Thyroid gland (tissue), 4 donors: ENCODE measurements at regions not wholly inside any gene's neighbourhood (a gene's known extent, or its start where the extent isn't known, plus 50 kb on each side); places are given as distances from the start of the nearest gene placed in this dataset.
"Not testable (repeated sequence)": the region's sequence is repeated elsewhere in the genome, so short reads cannot be mapped to it uniquely, and the experiment has no call there.

Experiments
- DNase-seq, 2 donors: peaks; one replicate each; pipeline ENCODE4 v3.0.0-alpha.2; 2019
- H3K27ac ChIP-seq, 3 donors: fragments of 200-600 bp; sonication (generic); 1 replicate in 2 of 3; 2 replicates in 1 of 3; pipeline ENCODE4 v1.5.1; 2016 to 2019; ENCODE audit warnings: mild to moderate bottlenecking in 1 of 3, moderate library complexity in 1 of 3
- H3K27me3 ChIP-seq: fragments of 200-600 bp; sonication (generic); one replicate; pipeline ENCODE4 v1.5.1; 2019
- H3K36me3 ChIP-seq, 2 donors: fragments of 200-600 bp; sonication (generic); one replicate each; pipeline ENCODE4 v1.5.1; 2016 to 2019
- H3K4me1 ChIP-seq, 2 donors: fragments of 200-600 bp; sonication (generic); one replicate each; pipeline ENCODE4 v1.5.1; 2017 to 2019
- H3K4me3 ChIP-seq, 3 donors: fragments of 200-600 bp; sonication (generic); replicated peaks in 1 of 3; 1 replicate in 2 of 3; 2 replicates in 1 of 3; pipeline ENCODE4 v1.5.1; 2016; ENCODE audit warnings: mild to moderate bottlenecking in 1 of 3
- H3K9me3 ChIP-seq: fragments of 200-600 bp; sonication (generic); one replicate; pipeline ENCODE4 v1.5.1; 2017
- POLR2A ChIP-seq, 2 donors: fragments of 450-650 bp; IDR thresholded peaks; one replicate each; pipeline ENCODE4 v1.6.1; 2017; ENCODE audit warnings: antibody characterized with exemption in 2 of 2, mild to moderate bottlenecking in 2 of 2, moderate library complexity in 1 of 2
- WGBS, 2 donors: methylation state at CpG; one replicate each; pipeline ENCODE4 v1.1.5; 2017; 5-methylcytosine and 5-hydroxymethylcytosine counted together
- intact Hi-C: fragments of 100-400 bp; cut with DNase I; formaldehyde crosslinking; loops from one replicate; pipeline ENCODE4 v1.15.1; 2023
- TF ChIP-seq, protein P1 (sequence below), 6 experiments: fragments of 200-600 bp in 3 of 6; fragments of 450-650 bp in 3 of 6; sonication (generic) in 3 of 6; IDR thresholded peaks; one replicate each; pipeline ENCODE4 v1.5.1; 2016 to 2019; ENCODE audit warnings: antibody characterized with exemption in 6 of 6, mild to moderate bottlenecking in 2 of 6, inconsistent platforms in 1 of 6, moderate library complexity in 1 of 6

DNA sequence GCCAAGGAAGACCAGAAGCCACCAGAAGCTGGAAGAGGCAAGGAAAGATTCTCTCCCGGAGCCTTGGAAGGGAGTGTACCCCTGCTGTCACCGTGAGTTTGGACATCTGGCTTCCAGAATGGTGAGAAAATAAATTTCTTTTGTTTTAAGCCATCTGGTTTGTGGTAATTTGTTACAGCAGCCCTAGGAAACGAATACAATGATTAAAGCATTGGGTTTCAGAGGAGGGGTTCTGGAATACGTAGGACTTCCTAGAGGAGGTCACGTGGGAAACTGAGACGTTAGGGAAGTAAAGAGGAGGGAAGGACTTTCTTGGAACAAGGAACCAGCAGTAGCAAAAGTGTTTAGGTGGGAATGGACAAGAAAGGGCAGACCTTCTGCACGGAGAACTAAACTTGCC lies 377.7 kb downstream of the IL20RB start:
- Histone ChIP-seq H3K4me1 (no peaks in the 10 kb centered on the region), H3K36me3 (no peaks in the 10 kb centered on the region), H3K27ac (no peak overlapping the region), H3K4me3 (no peak overlapping the region), H3K9me3 (no peaks in the 10 kb centered on the region), H3K27me3 (no peaks in the 10 kb centered on the region)
- DNase-seq = no peak
- WGBS, 2 donors = 52 to 57% methylated on average over 7 of the region's 7 CpGs
- intact Hi-C loops = no loop called here
- TF ChIP-seq POLR2A (IDR thresholded peaks at IDR 0.05) = no peak
- TF ChIP-seq, protein P1, sequence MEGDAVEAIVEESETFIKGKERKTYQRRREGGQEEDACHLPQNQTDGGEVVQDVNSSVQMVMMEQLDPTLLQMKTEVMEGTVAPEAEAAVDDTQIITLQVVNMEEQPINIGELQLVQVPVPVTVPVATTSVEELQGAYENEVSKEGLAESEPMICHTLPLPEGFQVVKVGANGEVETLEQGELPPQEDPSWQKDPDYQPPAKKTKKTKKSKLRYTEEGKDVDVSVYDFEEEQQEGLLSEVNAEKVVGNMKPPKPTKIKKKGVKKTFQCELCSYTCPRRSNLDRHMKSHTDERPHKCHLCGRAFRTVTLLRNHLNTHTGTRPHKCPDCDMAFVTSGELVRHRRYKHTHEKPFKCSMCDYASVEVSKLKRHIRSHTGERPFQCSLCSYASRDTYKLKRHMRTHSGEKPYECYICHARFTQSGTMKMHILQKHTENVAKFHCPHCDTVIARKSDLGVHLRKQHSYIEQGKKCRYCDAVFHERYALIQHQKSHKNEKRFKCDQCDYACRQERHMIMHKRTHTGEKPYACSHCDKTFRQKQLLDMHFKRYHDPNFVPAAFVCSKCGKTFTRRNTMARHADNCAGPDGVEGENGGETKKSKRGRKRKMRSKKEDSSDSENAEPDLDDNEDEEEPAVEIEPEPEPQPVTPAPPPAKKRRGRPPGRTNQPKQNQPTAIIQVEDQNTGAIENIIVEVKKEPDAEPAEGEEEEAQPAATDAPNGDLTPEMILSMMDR (IDR thresholded peaks at IDR 0.05) = no peak

DNA sequence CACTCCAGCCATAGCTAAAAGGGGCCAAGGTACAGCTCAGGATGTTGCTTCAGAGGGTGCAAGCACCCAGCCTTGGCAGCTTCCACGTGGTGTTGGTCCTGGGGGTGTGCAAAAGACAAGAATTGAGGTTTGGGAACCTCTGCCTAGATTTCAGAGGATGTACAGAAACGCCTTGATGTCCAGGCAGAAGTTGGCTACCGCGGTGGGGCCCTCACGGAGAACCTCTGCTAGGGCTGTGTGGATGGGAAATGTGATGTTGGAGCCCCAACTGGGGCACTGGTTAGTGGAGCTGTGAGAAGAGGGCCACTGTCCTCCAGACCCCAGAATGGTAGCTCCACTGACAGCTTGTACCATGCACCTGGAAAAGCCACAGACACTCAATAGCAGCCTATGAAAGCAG lies 380.6 kb downstream of the IL20RB start:
- H3K27me3 ChIP-seq, H3K4me3 ChIP-seq, H3K27ac ChIP-seq, H3K4me1 ChIP-seq, intact Hi-C loops, DNase-seq, H3K9me3 ChIP-seq, H3K36me3 ChIP-seq: not testable (repeated sequence)
- WGBS, 2 donors = 71 to 80% methylated on average over 5 of the region's 5 CpGs

DNA sequence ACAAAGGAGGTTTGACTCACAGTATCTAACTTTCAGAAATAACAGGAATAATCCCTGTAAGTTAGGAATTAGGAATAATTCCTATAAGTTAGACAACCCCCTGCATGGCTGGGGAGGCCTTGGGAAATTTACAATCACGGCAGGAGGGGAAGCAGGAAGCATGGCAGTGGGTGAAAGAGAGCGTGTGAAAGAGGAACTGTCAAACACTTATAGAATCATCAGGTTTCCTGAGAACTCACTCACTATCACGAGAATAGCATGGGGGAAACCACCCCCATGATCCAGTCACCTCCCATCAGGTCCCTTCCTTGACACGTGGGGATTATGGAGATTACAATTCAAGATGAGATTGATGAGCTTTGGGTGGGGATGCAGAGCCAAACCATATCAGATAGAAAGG lies 385.5 kb downstream of the IL20RB start:
- 43% methylated on average over 4 of the region's 4 CpGs for WGBS, 2 donors
- Histone ChIP-seq H3K4me3 (no peak overlapping the region), H3K36me3 (no peaks in the 10 kb centered on the region), H3K27ac (no peak overlapping the region), H3K4me1 (no peaks in the 10 kb centered on the region), H3K27me3 (no peaks in the 10 kb centered on the region), H3K9me3 (no peaks in the 10 kb centered on the region)
- TF ChIP-seq, protein P1 (IDR thresholded peaks at IDR 0.05) = no peak
- no peak for TF ChIP-seq POLR2A (IDR thresholded peaks at IDR 0.05)
- no peak for DNase-seq
- intact Hi-C loops = no loop called here

DNA sequence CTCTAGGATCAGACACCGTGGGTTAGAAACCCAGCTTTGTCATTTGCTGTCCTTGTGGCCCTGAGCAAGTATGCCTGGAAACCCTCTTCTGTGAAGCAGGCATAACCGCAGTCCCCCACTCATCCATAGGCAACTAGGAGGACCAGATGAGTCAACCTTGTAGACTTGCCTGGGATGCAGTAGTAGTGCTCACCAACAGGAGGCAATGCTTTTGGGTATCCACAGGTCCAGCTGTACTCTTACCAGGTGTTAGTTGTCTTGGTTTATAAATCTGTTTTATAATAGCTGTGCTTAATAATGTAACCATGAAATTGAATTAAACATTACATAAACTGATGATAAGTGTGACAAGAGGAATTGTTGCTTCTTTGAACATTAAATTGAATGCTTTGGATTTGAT lies 389.3 kb downstream of the IL20RB start:
- no peaks in the 10 kb centered on the region for H3K27me3 ChIP-seq
- DNase-seq = no peak
- no peaks in the 10 kb centered on the region for H3K36me3 ChIP-seq
- no peaks in the 10 kb centered on the region for H3K4me1 ChIP-seq
- no peak overlapping the region for H3K27ac ChIP-seq
- no peak overlapping the region for H3K4me3 ChIP-seq
- 80 to 85% methylated on average over 2 of the region's 2 CpGs for WGBS, 2 donors
- no peak for TF ChIP-seq POLR2A (IDR thresholded peaks at IDR 0.05)
- TF ChIP-seq, protein P1 (IDR thresholded peaks at IDR 0.05) = no peak
- no peaks in the 10 kb centered on the region for H3K9me3 ChIP-seq
- intact Hi-C loops = no loop called here

DNA sequence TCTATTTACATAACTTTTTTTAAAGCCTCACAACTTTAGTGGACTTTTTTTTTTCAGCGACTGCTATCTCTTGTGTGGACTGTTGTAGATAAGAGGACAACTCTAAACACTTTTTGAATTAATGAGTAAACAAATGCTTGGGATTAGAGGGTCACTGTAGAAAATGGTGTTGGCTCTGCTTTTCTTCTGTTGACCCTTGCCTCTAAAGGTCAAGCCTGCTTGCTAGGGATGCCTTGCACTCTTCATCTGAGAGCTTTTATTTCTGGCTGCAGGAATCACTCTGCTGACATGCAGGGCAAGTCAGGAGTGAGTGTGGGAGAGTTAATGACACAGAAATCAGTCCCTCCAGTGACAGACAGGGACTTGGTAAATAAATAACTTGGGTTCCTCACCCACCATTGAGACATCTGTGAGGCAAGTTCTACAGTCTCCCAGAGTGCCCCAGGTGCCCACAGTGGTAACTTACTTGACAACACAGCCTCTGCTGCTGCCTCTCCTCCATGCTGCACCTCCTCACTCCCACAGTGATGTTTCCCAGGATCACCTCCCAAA lies 390.1 kb downstream of the IL20RB start:
- TF ChIP-seq, protein P1 (IDR thresholded peaks at IDR 0.05) = no peak
- no peak for TF ChIP-seq POLR2A (IDR thresholded peaks at IDR 0.05)
- H3K36me3 ChIP-seq = no peaks in the 10 kb centered on the region
- 9 to 17% methylated on average over 1 of the region's 1 CpG for WGBS, 2 donors

DNA sequence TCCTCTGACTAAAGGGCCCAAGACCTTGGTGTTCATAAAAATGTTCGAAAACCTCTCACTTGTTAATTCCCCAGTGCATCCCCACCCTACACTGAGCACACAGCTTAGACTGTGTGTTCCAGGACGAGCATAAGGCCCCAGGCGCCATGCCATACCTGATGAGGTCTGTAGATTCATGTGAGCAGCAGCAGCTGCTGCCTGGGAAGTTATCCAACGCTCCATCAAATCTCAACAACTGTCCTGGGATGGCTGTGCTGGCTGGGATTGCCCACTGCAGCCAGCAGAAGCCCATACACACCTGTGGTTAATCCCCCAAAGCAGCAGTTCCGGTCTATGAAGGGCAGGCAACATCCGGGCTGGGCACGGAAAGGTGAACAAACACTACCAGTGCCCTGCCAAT lies 391.2 kb downstream of the IL20RB start:
- intact Hi-C loops = no loop called here
- no peaks in the 10 kb centered on the region for H3K36me3 ChIP-seq
- WGBS, 2 donors = 79 to 80% methylated on average over 7 of the region's 7 CpGs
- H3K27ac ChIP-seq = no peak overlapping the region
- H3K4me3 ChIP-seq = no peak overlapping the region
- H3K4me1 ChIP-seq = no peaks in the 10 kb centered on the region
- no peak for DNase-seq
- no peaks in the 10 kb centered on the region for H3K27me3 ChIP-seq
- TF ChIP-seq, protein P1 (IDR thresholded peaks at IDR 0.05) = no peak
- no peak for TF ChIP-seq POLR2A (IDR thresholded peaks at IDR 0.05)
- no peaks in the 10 kb centered on the region for H3K9me3 ChIP-seq

More for the DNA sequence above, 390.1 kb downstream of the IL20RB start:
- Histone ChIP-seq H3K4me1 (no peaks in the 10 kb centered on the region), H3K4me3 (no peak overlapping the region), H3K27me3 (no peaks in the 10 kb centered on the region), H3K9me3 (no peaks in the 10 kb centered on the region), H3K27ac (no peak overlapping the region)
- DNase-seq = no peak
- intact Hi-C loops = no loop called here
